LNCAP (cell line): ENCODE measurements at regions not wholly inside any gene's neighbourhood (a gene's known extent, or its start where the extent isn't known, plus 50 kb on each side); places are given as distances from the start of the nearest gene placed in this dataset.

Source experiments
- TF ChIP-seq, protein P1 (sequence below): fragments of 450-650 bp; IDR thresholded peaks from 2 replicates; pipeline ENCODE4 v1.5.1; 2017; ENCODE audit warnings: mild to moderate bottlenecking

DNA sequence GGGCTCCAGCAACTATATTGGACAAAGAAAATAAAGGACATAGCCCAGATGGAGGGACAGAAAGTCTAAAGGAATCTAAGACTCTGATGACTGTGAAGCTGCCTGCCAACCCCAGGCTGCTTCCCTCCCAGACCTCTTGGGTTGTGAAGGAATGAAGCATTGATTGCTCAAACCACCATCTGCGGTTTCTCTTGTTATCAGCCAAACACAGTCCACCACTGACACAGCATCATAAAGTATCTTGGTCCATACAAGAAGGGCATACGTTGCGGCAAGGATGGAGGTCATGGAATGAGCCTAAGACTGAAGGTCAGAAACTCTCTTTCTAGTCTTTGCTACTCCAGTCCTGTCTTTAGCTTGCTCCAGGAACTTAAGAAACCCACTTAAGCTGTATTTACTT is 58.5 kb upstream of the PLXNC1 start:
- TF ChIP-seq, protein P1, sequence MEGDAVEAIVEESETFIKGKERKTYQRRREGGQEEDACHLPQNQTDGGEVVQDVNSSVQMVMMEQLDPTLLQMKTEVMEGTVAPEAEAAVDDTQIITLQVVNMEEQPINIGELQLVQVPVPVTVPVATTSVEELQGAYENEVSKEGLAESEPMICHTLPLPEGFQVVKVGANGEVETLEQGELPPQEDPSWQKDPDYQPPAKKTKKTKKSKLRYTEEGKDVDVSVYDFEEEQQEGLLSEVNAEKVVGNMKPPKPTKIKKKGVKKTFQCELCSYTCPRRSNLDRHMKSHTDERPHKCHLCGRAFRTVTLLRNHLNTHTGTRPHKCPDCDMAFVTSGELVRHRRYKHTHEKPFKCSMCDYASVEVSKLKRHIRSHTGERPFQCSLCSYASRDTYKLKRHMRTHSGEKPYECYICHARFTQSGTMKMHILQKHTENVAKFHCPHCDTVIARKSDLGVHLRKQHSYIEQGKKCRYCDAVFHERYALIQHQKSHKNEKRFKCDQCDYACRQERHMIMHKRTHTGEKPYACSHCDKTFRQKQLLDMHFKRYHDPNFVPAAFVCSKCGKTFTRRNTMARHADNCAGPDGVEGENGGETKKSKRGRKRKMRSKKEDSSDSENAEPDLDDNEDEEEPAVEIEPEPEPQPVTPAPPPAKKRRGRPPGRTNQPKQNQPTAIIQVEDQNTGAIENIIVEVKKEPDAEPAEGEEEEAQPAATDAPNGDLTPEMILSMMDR: no peak

DNA sequence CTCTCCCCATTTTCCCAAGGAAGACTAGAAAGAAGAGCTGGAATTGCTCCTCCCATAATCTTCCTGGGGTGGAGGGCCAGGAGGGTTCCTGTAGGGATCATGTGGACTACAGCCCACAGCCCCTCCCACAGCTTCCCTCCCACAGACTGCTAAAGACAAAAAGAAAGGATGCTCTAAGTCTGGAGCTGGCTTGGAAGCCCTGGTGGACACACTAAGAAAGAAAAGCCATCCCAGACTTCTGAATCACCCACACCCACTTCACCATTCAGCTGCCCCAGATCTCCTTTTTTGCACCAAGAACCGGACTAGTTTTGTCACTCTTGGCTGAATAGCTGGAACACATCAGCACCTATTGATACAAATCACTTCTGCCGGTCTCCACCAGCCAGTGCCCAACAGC is 56.8 kb upstream of the PLXNC1 start:
- TF ChIP-seq, protein P1: no peak

DNA sequence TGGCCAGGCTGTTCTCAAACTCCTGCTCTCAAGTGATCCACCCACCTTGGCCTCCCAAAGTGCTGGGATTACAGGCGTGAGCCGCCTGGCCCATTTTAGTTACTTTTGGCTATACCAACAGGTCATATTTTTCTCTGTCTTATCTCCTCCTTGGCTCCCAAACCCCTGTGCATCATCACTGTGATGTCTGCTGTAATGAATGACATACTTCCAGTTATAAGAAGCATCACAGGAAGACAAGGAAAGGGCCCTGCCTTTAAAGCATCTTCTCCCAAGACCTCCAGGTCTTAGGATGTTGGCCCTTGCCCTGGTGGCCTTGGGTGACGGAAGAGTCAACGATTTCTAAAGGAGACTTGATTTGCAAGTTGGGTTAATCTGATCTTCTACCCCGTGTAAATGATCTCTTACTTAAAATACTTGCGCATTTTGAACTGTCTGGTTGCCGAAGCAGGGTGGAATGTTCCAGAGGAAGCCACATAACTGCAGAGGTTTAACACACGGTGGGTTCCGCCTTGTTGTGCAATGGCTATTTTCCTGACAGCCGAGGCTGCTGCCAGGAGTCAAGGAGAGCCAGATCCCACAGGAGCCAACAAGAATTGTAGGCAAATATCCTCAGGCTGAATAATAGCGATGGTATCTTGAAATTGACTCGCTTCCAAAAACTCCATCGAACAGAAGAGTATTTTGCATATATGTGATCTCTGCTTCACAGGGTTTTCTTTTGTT is 55.7 kb upstream of the PLXNC1 start:
- TF ChIP-seq, protein P1: no peak

DNA sequence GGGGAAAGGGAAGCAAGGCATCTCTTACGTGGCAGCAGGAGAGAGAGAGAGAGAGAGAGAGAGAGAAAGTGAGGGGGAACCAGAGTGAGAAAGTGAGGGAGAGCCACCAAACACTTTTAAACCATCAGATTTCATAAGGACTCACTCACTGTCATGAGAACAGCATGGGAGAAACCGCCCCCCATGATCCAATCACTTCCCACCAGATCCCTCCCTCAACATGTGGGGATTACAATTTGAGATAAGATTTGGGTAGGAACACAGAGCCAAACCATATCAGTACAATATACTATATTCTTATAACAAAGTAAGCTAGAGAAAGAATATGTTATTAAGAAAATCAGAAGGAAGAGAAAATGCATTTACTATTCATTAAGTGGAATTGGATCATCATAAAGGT is 53.7 kb upstream of the PLXNC1 start:
- TF ChIP-seq, protein P1: no peak

GRCh38 chr12:94095618-94096017 is 52.8 kb upstream of the PLXNC1 start:
- TF ChIP-seq, protein P1: no peak

- TF ChIP-seq, protein P1: no peak
These were observed 49.9 kb upstream of the PLXNC1 start for GRCh38 chr12:94098466-94098865.
